ENCODE measurements at regions not wholly inside any gene's neighbourhood (a gene's known extent, or its start where the extent isn't known, plus 50 kb on each side); places are given as distances from the start of the nearest gene placed in this dataset.

- DNase-seq: no peak
These were observed 55.7 kb upstream of the PHACTR2 start for GRCh38 chr6:143621876-143622605.

GRCh38 chr6:143621159-143621873 is 56.4 kb upstream of the PHACTR2 start:
- DNase-seq: no peak

- DNase-seq: no peak
These were observed 57.3 kb upstream of the PHACTR2 start for GRCh38 chr6:143620447-143620846.

- no peak for DNase-seq
These were observed 57.9 kb upstream of the PHACTR2 start for GRCh38 chr6:143619824-143620401.

- no peak for DNase-seq
These were observed 61.0 kb upstream of the PHACTR2 start for GRCh38 chr6:143616741-143617140.

GRCh38 chr6:143615785-143616184 is 62.0 kb upstream of the PHACTR2 start:
- DNase-seq: no peak

GRCh38 chr6:143614235-143614634 is 63.5 kb upstream of the PHACTR2 start:
- no peak for DNase-seq

- no peak for DNase-seq
These were observed 64.0 kb upstream of the PHACTR2 start for GRCh38 chr6:143613749-143614148.

GRCh38 chr6:143612186-143612585 is 65.6 kb upstream of the PHACTR2 start:
- DNase-seq: no peak

- no peak for DNase-seq
These were observed 66.2 kb upstream of the PHACTR2 start for GRCh38 chr6:143611580-143611979.

- no peak for DNase-seq
These were observed 67.8 kb upstream of the PHACTR2 start for GRCh38 chr6:143609972-143610371.

GRCh38 chr6:143609501-143609900 is 68.3 kb upstream of the PHACTR2 start:
- no peak for DNase-seq

- peak; percentile 23 for DNase-seq
These were observed 68.9 kb upstream of the PHACTR2 start for GRCh38 chr6:143608906-143609305.

GRCh38 chr6:143607974-143608373 is 69.8 kb upstream of the PHACTR2 start:
- peak; percentile 72 for DNase-seq

- DNase-seq: no peak
These were observed 70.6 kb upstream of the PHACTR2 start for GRCh38 chr6:143607168-143607567.

GRCh38 chr6:143605906-143606521 is 71.8 kb upstream of the PHACTR2 start:
- DNase-seq: no peak

- no peak for DNase-seq
These were observed 74.3 kb upstream of the PHACTR2 start for GRCh38 chr6:143603455-143603854.

- no peak for DNase-seq
These were observed 76.3 kb upstream of the PHACTR2 start for GRCh38 chr6:143601504-143601903.

- DNase-seq: no peak
These were observed 76.9 kb upstream of the PHACTR2 start for GRCh38 chr6:143600821-143601220.

- no peak for DNase-seq
These were observed 79.2 kb upstream of the PHACTR2 start for GRCh38 chr6:143598466-143599080.

- DNase-seq: no peak
These were observed 80.9 kb upstream of the PHACTR2 start for GRCh38 chr6:143596866-143597265.

- DNase-seq: no peak
These were observed 82.3 kb upstream of the PHACTR2 start for GRCh38 chr6:143595251-143596036.

Data from retina (tissue), 1 donor.